Stomach (tissue), 8 donors: ENCODE measurements at regions not wholly inside any gene's neighbourhood (a gene's known extent, or its start where the extent isn't known, plus 50 kb on each side); places are given as distances from the start of the nearest gene placed in this dataset.

Experiments
- DNase-seq, 2 donors: peaks; one replicate each; pipeline versions ENCODE4 v3.0.0 to v3.0.0-alpha.2; 2013 to 2019
- H3K27ac ChIP-seq, 5 donors: fragments of 200-600 bp in 4 of 5; sonication (generic) in 4 of 5; one replicate each; pipeline ENCODE4 v1.5.1; 2013 to 2019; ENCODE audit warnings: mild to moderate bottlenecking in 1 of 5, moderate library complexity in 1 of 5
- H3K27me3 ChIP-seq, 3 donors: fragments of 200-600 bp; sonication (generic); one replicate each; pipeline ENCODE4 v1.5.1; 2017 to 2019; ENCODE audit warnings: mixed run types in 1 of 3
- H3K36me3 ChIP-seq, 4 donors: fragments of 200-600 bp; sonication (generic); 1 replicate in 3 of 4; 2 replicates in 1 of 4; pipeline ENCODE4 v1.5.1; 2016 to 2019
- H3K4me1 ChIP-seq, 4 donors: fragments of 200-600 bp; sonication (generic); one replicate each; pipeline ENCODE4 v1.5.1; 2016 to 2019
- H3K4me3 ChIP-seq, 4 donors: fragments of 200-600 bp; sonication (generic) in 3 of 4; one replicate each; pipeline ENCODE4 v1.5.1; 2016 to 2019; ENCODE audit warnings: mild to moderate bottlenecking in 1 of 4
- H3K9me3 ChIP-seq, 4 donors: fragments of 200-600 bp; sonication (generic); one replicate each; pipeline ENCODE4 v1.5.1; 2016 to 2019
- EP300 ChIP-seq: sonication (generic); formaldehyde crosslinking; IDR thresholded peaks from one replicate; pipeline ENCODE4 v1.6.1; 2017; ENCODE audit warnings: antibody characterized with exemption
- POLR2A ChIP-seq, 4 donors: fragments of 450-650 bp; IDR thresholded peaks; one replicate each; pipeline ENCODE4 v1.6.1; 2016; ENCODE audit warnings: antibody characterized with exemption in 4 of 4, control low read depth in 2 of 4, mild to moderate bottlenecking in 1 of 4, moderate library complexity in 1 of 4
- POLR2AphosphoS5 ChIP-seq, 3 donors: sonication (generic); formaldehyde crosslinking; IDR thresholded peaks; one replicate each; pipeline ENCODE4 v1.6.1; 2016; ENCODE audit warnings: antibody characterized with exemption in 3 of 3
- WGBS, 5 donors: extraction: QIAGEN DNeasy Blood & Tissue Kit in 3 of 5; methylation state at CpG; one replicate each; pipeline versions ENCODE4 v1.1.5 to v1.1.7; 2013 to 2018; 5-methylcytosine and 5-hydroxymethylcytosine counted together
- intact Hi-C: fragments of 100-400 bp; cut with DNase I; formaldehyde crosslinking; loops from one replicate; pipeline ENCODE4 v1.15.1; 2023; ENCODE audit warnings: low total_unique reads
- TF ChIP-seq, protein P1 (sequence below), 7 experiments: fragments of 450-650 bp in 4 of 7; fragments of 200-600 bp in 3 of 7; sonication (generic) in 3 of 7; IDR thresholded peaks; one replicate each; pipeline ENCODE4 v1.5.1; 2016 to 2019; ENCODE audit warnings: antibody characterized with exemption in 7 of 7, control low read depth in 2 of 7, mild to moderate bottlenecking in 1 of 7
- donor health status: healthy with polysubstance abuse.
- donor health status: Bipolar disorder and iron deficiency.
- donor health status: healthy.

- Histone ChIP-seq H3K4me1 (no peaks in the 10 kb centered on the region), H3K4me3 (no peak overlapping the region), H3K27ac (no peak overlapping the region), H3K9me3 (peaks cover 0 to 8% (median 0%) of the 10 kb centered on the region in 4 donors), H3K27me3 (no peaks in the 10 kb centered on the region), H3K36me3 (no peaks in the 10 kb centered on the region)
- DNase-seq, result no peak
- intact Hi-C loops, result no loop called here
- TF ChIP-seq POLR2A (IDR thresholded peaks at IDR 0.05) (no peak), POLR2AphosphoS5 (IDR thresholded peaks at IDR 0.05) (no peak), EP300 (no peak)
- TF ChIP-seq, protein P1, sequence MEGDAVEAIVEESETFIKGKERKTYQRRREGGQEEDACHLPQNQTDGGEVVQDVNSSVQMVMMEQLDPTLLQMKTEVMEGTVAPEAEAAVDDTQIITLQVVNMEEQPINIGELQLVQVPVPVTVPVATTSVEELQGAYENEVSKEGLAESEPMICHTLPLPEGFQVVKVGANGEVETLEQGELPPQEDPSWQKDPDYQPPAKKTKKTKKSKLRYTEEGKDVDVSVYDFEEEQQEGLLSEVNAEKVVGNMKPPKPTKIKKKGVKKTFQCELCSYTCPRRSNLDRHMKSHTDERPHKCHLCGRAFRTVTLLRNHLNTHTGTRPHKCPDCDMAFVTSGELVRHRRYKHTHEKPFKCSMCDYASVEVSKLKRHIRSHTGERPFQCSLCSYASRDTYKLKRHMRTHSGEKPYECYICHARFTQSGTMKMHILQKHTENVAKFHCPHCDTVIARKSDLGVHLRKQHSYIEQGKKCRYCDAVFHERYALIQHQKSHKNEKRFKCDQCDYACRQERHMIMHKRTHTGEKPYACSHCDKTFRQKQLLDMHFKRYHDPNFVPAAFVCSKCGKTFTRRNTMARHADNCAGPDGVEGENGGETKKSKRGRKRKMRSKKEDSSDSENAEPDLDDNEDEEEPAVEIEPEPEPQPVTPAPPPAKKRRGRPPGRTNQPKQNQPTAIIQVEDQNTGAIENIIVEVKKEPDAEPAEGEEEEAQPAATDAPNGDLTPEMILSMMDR (IDR thresholded peaks at IDR 0.05), result no peak
- WGBS, 5 donors, result 69 to 85% (median 80%) methylated on average over 2 of the region's 2 CpGs
Observed at GRCh38 chr1:175822580-175822979, 79.2 kb upstream of the TNR start.

GRCh38 chr1:175820456-175821025 is 77.1 kb upstream of the TNR start:
- Histone ChIP-seq H3K27me3 (no peaks in the 10 kb centered on the region), H3K4me1 (no peaks in the 10 kb centered on the region), H3K27ac (no peak overlapping the region), H3K36me3 (no peaks in the 10 kb centered on the region), H3K4me3 (no peak overlapping the region), H3K9me3 (peaks cover 0 to 8% (median 0%) of the 10 kb centered on the region in 4 donors)
- TF ChIP-seq POLR2A (IDR thresholded peaks at IDR 0.05), result no peak
- TF ChIP-seq EP300, result no peak
- no peak for TF ChIP-seq POLR2AphosphoS5 (IDR thresholded peaks at IDR 0.05)
- TF ChIP-seq, protein P1 (IDR thresholded peaks at IDR 0.05), result no peak
- no peak for DNase-seq
- intact Hi-C loops, result no loop called here
- WGBS, 5 donors, result 89 to 95% (median 93%) methylated on average over 6 of the region's 6 CpGs

DNA sequence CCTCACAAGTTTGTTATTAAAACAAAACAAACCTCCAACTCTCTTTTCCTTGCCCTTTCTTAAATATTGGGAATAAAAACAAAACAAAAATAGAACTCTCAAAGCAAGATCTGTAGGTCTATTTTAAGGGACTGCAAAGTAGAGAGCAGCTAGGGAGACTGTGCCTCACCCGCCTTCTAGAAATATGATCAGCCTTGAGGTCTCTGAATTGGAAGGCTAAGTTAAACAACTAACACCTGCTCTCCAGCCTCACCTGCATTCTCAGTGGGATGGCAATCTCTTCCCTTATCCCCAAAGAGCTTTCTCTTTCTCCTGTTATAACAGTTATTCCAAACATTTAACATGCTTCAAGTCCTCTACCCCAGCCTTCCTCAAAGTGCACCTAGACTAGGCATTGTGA is 75.5 kb upstream of the TNR start:
- no peaks in the 10 kb centered on the region for H3K36me3 ChIP-seq
- no peaks in the 10 kb centered on the region for H3K27me3 ChIP-seq
- peaks cover 0 to 8% (median 0%) of the 10 kb centered on the region in 4 donors for H3K9me3 ChIP-seq
- 30 to 46% (median 42%) methylated on average over 1 of the region's 1 CpG for WGBS, 5 donors
- intact Hi-C loops, result no loop called here
- no peak overlapping the region for H3K4me3 ChIP-seq
- no peak overlapping the region for H3K27ac ChIP-seq
- TF ChIP-seq POLR2AphosphoS5 (IDR thresholded peaks at IDR 0.05) (no peak), EP300 (no peak), POLR2A (IDR thresholded peaks at IDR 0.05) (no peak)
- TF ChIP-seq, protein P1 (IDR thresholded peaks at IDR 0.05), result no peak
- DNase-seq, result no peak
- H3K4me1 ChIP-seq, result no peaks in the 10 kb centered on the region

DNA sequence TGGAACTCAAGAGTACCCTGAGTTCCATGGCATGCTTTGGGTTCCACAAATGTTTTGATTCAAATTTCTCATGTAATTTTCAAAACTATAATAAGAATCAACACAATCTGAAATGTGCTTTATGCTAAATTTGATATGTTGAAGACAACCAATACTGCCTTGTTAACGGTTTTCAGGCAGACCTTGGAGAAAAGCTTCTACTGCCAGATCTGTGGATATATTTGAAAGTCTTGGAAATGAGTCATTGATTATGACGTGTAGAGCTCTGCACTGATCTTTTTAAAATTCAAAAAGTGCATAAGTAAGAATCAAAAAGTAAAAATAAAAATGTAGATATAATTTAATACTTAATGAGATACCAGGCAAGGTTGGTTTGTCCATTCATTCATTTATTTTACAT is 74.0 kb upstream of the TNR start:
- Histone ChIP-seq H3K4me3 (no peak overlapping the region), H3K27ac (no peak overlapping the region), H3K4me1 (no peaks in the 10 kb centered on the region), H3K9me3 (peaks cover 0 to 8% (median 0%) of the 10 kb centered on the region in 4 donors), H3K36me3 (no peaks in the 10 kb centered on the region), H3K27me3 (no peaks in the 10 kb centered on the region)
- intact Hi-C loops, result no loop called here
- no peak for TF ChIP-seq EP300
- TF ChIP-seq POLR2AphosphoS5 (IDR thresholded peaks at IDR 0.05), result no peak
- TF ChIP-seq, protein P1 (IDR thresholded peaks at IDR 0.05), result no peak
- no peak for TF ChIP-seq POLR2A (IDR thresholded peaks at IDR 0.05)
- WGBS, 5 donors, result 60 to 70% (median 66%) methylated on average over 2 of the region's 2 CpGs
- DNase-seq, result no peak
